Neural cell (in vitro differentiated cells): ENCODE measurements at regions not wholly inside any gene's neighbourhood (a gene's known extent, or its start where the extent isn't known, plus 50 kb on each side); places are given as distances from the start of the nearest gene placed in this dataset.
A peak's percentile ranks its signal among the peaks of the same experiment; 100 is the strongest.

ENCODE experiments used
- EZH2 ChIP-seq: fragments of 200-600, 300-800 bp; shearing (Covaris generic), sonication (generic); IDR thresholded peaks from 2 replicates; pipeline ENCODE4 v1.6.1; 2014; ENCODE audit warnings: antibody characterized with exemption, low read length, borderline replicate concordance, mild to moderate bottlenecking; ENCODE audit not compliant: insufficient read depth, poor library complexity, severe bottlenecking
- RAD21 ChIP-seq: fragments of 450-650 bp; conservative IDR thresholded peaks from 2 replicates; pipeline ENCODE4 v1.6.1; 2014; ENCODE audit warnings: antibody characterized with exemption, mild to moderate bottlenecking, moderate library complexity
- TF ChIP-seq, protein P1 (sequence below): IDR thresholded peaks from 2 replicates; pipeline ENCODE4 v1.6.1; 2012; ENCODE audit warnings: borderline replicate concordance
- TF ChIP-seq, protein P2 (sequence below): fragments of 450-650 bp; IDR thresholded peaks from 2 replicates; pipeline ENCODE4 v1.5.1; 2014; ENCODE audit warnings: antibody characterized with exemption, mild to moderate bottlenecking, moderate library complexity; ENCODE audit not compliant: poor library complexity, severe bottlenecking

DNA sequence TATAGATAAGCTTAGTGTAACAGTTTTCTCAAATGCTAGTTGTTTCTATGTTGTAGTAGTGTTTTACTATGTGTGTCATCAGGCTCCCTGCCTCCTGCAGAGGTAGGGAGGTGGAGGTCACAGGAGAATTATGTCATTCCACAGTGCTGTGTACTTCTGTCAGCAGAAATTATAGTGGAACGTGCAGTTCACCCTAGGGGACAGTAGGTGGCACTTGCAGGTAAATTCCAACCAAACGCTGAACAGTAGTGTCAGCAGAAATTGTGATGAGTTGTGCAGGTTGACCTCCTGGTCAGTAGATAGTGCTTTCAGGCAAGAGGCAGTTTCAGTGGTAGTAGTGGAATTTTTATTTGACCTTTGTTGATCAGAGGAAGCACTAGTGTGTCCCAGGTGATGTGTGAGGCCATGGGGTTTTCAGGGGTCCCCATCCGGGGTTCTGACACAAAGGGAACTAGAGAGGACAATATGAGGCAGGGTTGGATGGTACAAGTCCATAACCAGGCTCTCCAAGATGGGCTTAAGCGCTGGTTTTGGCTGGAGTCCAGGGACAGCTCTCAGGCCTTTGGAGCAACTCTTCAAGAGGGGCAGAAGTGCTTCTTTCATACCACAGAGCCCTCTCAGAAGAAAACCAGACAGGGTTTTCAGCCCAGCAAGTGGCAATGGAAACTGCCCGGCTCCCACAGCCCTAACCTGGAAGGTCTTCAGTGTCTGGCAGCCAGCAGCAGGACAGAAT lies 402.9 kb downstream of the CYLC2 start:
- TF ChIP-seq EZH2 (no peak), RAD21 (peak; percentile 58)
- TF ChIP-seq, protein P1, sequence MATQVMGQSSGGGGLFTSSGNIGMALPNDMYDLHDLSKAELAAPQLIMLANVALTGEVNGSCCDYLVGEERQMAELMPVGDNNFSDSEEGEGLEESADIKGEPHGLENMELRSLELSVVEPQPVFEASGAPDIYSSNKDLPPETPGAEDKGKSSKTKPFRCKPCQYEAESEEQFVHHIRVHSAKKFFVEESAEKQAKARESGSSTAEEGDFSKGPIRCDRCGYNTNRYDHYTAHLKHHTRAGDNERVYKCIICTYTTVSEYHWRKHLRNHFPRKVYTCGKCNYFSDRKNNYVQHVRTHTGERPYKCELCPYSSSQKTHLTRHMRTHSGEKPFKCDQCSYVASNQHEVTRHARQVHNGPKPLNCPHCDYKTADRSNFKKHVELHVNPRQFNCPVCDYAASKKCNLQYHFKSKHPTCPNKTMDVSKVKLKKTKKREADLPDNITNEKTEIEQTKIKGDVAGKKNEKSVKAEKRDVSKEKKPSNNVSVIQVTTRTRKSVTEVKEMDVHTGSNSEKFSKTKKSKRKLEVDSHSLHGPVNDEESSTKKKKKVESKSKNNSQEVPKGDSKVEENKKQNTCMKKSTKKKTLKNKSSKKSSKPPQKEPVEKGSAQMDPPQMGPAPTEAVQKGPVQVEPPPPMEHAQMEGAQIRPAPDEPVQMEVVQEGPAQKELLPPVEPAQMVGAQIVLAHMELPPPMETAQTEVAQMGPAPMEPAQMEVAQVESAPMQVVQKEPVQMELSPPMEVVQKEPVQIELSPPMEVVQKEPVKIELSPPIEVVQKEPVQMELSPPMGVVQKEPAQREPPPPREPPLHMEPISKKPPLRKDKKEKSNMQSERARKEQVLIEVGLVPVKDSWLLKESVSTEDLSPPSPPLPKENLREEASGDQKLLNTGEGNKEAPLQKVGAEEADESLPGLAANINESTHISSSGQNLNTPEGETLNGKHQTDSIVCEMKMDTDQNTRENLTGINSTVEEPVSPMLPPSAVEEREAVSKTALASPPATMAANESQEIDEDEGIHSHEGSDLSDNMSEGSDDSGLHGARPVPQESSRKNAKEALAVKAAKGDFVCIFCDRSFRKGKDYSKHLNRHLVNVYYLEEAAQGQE: no peak
- TF ChIP-seq, protein P2, sequence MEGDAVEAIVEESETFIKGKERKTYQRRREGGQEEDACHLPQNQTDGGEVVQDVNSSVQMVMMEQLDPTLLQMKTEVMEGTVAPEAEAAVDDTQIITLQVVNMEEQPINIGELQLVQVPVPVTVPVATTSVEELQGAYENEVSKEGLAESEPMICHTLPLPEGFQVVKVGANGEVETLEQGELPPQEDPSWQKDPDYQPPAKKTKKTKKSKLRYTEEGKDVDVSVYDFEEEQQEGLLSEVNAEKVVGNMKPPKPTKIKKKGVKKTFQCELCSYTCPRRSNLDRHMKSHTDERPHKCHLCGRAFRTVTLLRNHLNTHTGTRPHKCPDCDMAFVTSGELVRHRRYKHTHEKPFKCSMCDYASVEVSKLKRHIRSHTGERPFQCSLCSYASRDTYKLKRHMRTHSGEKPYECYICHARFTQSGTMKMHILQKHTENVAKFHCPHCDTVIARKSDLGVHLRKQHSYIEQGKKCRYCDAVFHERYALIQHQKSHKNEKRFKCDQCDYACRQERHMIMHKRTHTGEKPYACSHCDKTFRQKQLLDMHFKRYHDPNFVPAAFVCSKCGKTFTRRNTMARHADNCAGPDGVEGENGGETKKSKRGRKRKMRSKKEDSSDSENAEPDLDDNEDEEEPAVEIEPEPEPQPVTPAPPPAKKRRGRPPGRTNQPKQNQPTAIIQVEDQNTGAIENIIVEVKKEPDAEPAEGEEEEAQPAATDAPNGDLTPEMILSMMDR: peak; percentile 62
